ENCODE measurements at regions not wholly inside any gene's neighbourhood (a gene's known extent, or its start where the extent isn't known, plus 50 kb on each side); places are given as distances from the start of the nearest gene placed in this dataset.

DNA sequence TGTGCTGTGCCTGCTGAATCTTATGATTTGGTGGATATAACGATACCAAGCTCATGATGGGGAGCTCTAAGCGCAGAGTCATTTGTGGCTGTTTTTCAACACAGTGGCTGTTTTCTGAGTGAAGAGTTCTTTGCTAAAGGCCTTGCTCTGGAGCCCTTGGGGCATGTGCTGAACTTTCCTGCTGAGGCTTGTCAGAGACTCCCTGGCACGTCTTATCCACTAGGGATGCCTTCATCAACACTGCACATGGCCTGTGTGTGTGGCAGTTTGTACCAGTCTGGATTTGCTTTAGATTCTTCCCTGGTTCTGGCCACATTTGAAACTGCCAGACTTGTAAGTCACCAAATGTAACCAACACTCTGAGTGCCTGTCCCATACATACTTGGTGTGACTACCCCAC is 188.2 kb downstream of the DMRT2 start:
- H3K36me3 ChIP-seq, result no peaks in the 10 kb centered on the region
- TF ChIP-seq POLR2AphosphoS5 (IDR thresholded peaks at IDR 0.05), result no peak
- TF ChIP-seq EP300 (IDR thresholded peaks at IDR 0.05; ENCODE audit: low read depth), result no peak
- no peak for TF ChIP-seq POLR2A (IDR thresholded peaks at IDR 0.05)
- TF ChIP-seq, protein P1, sequence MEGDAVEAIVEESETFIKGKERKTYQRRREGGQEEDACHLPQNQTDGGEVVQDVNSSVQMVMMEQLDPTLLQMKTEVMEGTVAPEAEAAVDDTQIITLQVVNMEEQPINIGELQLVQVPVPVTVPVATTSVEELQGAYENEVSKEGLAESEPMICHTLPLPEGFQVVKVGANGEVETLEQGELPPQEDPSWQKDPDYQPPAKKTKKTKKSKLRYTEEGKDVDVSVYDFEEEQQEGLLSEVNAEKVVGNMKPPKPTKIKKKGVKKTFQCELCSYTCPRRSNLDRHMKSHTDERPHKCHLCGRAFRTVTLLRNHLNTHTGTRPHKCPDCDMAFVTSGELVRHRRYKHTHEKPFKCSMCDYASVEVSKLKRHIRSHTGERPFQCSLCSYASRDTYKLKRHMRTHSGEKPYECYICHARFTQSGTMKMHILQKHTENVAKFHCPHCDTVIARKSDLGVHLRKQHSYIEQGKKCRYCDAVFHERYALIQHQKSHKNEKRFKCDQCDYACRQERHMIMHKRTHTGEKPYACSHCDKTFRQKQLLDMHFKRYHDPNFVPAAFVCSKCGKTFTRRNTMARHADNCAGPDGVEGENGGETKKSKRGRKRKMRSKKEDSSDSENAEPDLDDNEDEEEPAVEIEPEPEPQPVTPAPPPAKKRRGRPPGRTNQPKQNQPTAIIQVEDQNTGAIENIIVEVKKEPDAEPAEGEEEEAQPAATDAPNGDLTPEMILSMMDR (IDR thresholded peaks at IDR 0.05), result no peak
- 85 to 100% methylated on average over 1 to 3 of the region's 3 CpGs for whole genome bisulfite sequencing, 2 donors (ENCODE audit: low coverage in 1 of 2)
- intact Hi-C loops (cut with DNase I; ENCODE audit: low total_unique reads), result no loop called here
- in situ Hi-C loops (cut with MboI; ENCODE audit: low pct_ligation_motif_present in 1 of 4, low pct_unique_long_range_greater_than_20kb in 1 of 4, low sequenced_read_pairs in 3 of 4), result no loop called here
- no peak for DNase-seq
- no peaks in the 10 kb centered on the region for H3K27me3 ChIP-seq
- peaks cover 0 to 1% (median 0%) of the 10 kb centered on the region in 4 donors for H3K4me1 ChIP-seq
- H3K9me3 ChIP-seq, result no peaks in the 10 kb centered on the region
- no peak overlapping the region for H3K27ac ChIP-seq
- no peak overlapping the region for H3K4me3 ChIP-seq

DNA sequence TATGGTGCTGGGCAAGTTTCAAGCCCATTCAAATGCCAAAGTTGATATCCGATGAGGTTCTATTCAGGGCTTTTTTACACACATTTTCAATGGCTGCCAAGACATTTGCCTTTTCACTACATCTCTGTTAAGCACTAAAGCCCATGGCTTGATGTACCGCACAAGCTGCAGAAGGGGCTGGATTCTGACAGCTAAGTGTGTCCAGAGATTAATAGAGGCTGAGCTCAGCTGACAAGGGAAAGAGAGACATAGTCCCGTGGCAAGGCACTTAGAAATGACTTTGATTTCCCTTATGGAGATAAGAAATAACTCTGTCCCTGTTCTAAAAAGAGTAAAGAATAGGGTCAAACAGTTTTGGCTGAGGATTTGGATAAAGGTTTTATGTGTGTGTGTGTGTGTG is 198.6 kb downstream of the DMRT2 start:
- DNase-seq, result no peak
- intact Hi-C loops (cut with DNase I; ENCODE audit: low total_unique reads), result no loop called here
- in situ Hi-C loops (cut with MboI; ENCODE audit: low pct_ligation_motif_present in 1 of 4, low pct_unique_long_range_greater_than_20kb in 1 of 4, low sequenced_read_pairs in 3 of 4), result no loop called here
- Histone ChIP-seq H3K27me3 (no peaks in the 10 kb centered on the region), H3K4me3 (no peak overlapping the region), H3K4me1 (no peaks in the 10 kb centered on the region), H3K9me3 (no peaks in the 10 kb centered on the region), H3K36me3 (no peaks in the 10 kb centered on the region), H3K27ac (no peak overlapping the region)
- TF ChIP-seq POLR2AphosphoS5 (IDR thresholded peaks at IDR 0.05) (no peak), POLR2A (IDR thresholded peaks at IDR 0.05) (no peak), EP300 (IDR thresholded peaks at IDR 0.05; ENCODE audit: low read depth) (no peak)
- TF ChIP-seq, protein P1 (IDR thresholded peaks at IDR 0.05), result no peak
- 33 to 75% methylated on average over 1 to 3 of the region's 3 CpGs for WGBS, 2 donors (ENCODE audit: low coverage in 1 of 2)

DNA sequence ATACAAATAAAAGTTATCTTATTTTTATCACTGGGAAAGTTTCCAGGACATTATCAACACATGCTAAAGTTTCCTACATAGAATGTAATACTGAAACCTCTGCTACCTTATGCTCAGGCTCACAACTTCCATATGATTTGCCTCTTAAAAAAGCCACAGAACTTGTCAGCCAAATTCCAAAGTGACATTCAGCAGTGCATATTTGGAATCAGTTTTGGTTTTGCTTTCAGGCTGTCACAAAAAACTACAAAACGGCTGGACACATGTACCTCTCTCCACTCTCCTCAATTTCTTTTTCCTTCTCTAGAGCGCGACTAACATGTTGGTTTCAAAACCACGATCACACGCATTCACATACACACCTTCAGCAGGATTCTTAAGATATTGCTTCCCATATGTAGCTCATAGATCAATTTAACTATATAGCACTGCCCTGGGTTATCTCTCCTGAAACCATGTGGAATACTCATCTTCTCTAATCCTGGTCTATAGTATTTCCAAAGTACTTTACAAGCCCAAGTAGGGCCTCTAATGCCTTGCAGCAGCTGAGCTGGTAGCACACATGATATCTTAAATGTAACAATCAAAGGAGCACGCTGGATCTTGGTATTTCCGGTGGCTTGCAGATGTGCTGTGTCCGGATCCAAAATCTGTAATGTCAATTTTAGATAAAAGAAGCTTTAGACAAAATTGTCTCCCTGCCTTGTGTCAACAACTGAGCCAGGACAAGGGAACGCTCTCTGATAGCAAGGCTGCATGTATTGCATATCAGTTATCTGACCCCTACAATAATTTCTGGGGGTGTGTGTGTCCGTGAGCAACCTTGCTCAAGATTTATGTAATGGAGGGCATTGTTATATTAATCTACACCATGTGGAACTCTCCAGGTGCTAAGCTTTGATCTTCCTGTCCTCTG is 203.2 kb downstream of the DMRT2 start:
- Histone ChIP-seq H3K4me1 (no peaks in the 10 kb centered on the region), H3K4me3 (no peak overlapping the region), H3K27ac (no peak overlapping the region), H3K27me3 (no peaks in the 10 kb centered on the region), H3K36me3 (no peaks in the 10 kb centered on the region), H3K9me3 (no peaks in the 10 kb centered on the region)
- in situ Hi-C loops (cut with MboI; ENCODE audit: low pct_ligation_motif_present in 1 of 4, low pct_unique_long_range_greater_than_20kb in 1 of 4, low sequenced_read_pairs in 3 of 4) (no loop called here), intact Hi-C loops (cut with DNase I; ENCODE audit: low total_unique reads) (no loop called here)
- TF ChIP-seq EP300 (IDR thresholded peaks at IDR 0.05; ENCODE audit: low read depth), result no peak
- 67 to 70% methylated on average over 10 of the region's 10 CpGs for WGBS, 2 donors (ENCODE audit: low coverage in 1 of 2)
- DNase-seq, result no peak

DNA sequence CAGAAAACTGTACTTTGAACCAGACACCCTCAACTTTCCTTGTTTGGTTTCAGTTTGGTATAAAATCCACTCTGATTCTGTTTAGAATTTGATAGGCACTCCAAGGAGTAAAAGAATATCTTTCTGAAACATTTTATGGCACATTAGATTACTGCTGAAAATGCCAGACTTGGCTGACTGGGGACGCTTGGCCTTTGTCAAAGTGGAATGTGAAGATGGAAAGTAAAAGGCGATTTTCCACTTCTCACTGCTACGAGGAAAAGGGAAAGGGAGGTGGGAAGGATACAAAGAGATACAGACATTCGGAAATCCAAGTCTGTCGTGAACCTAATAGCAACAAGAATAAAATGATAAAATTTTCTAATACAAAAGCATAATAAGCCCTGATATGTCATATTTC is 203.9 kb downstream of the DMRT2 start:
- intact Hi-C loops (cut with DNase I; ENCODE audit: low total_unique reads) (no loop called here), in situ Hi-C loops (cut with MboI; ENCODE audit: low pct_ligation_motif_present in 1 of 4, low pct_unique_long_range_greater_than_20kb in 1 of 4, low sequenced_read_pairs in 3 of 4) (no loop called here)
- WGBS, 2 donors (ENCODE audit: low coverage in 1 of 2), result 73 to 86% methylated on average over 5 of the region's 5 CpGs
- H3K27ac ChIP-seq, result no peak overlapping the region
- no peaks in the 10 kb centered on the region for H3K4me1 ChIP-seq
- DNase-seq, result no peak
- no peaks in the 10 kb centered on the region for H3K36me3 ChIP-seq
- no peaks in the 10 kb centered on the region for H3K27me3 ChIP-seq
- H3K4me3 ChIP-seq, result no peak overlapping the region
- H3K9me3 ChIP-seq, result no peaks in the 10 kb centered on the region
- no peak for TF ChIP-seq EP300 (IDR thresholded peaks at IDR 0.05; ENCODE audit: low read depth)
- TF ChIP-seq, protein P1 (IDR thresholded peaks at IDR 0.05), result no peak
- TF ChIP-seq POLR2AphosphoS5 (IDR thresholded peaks at IDR 0.05), result no peak
- no peak for TF ChIP-seq POLR2A (IDR thresholded peaks at IDR 0.05)

Measured in transverse colon (tissue), 4 donors.